ENCODE measurements at regions not wholly inside any gene's neighbourhood (a gene's known extent, or its start where the extent isn't known, plus 50 kb on each side); places are given as distances from the start of the nearest gene placed in this dataset.
A peak's percentile ranks its signal among the peaks of the same experiment; 100 is the strongest.

DNA sequence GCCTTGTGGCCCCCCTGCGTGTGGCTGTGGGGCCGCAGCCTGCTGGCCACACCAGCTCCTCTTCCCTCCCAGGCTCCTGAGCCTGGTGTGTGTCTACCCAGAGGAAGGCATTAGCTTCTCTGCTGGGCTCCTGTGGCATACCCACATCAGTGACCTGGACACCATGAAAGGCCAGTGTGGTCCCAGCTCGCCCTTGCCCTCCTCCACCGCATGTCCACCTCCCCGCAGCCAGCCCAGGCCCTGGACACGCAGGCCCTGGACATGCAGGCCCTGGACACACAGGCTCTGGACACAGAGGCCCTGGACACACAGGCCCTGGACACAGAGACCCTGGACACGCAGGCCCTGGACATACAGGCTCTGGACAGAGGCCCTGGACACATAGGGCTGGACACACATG is 153.4 kb upstream of the PPP1R26 start:
- no peak for DNase-seq

DNA sequence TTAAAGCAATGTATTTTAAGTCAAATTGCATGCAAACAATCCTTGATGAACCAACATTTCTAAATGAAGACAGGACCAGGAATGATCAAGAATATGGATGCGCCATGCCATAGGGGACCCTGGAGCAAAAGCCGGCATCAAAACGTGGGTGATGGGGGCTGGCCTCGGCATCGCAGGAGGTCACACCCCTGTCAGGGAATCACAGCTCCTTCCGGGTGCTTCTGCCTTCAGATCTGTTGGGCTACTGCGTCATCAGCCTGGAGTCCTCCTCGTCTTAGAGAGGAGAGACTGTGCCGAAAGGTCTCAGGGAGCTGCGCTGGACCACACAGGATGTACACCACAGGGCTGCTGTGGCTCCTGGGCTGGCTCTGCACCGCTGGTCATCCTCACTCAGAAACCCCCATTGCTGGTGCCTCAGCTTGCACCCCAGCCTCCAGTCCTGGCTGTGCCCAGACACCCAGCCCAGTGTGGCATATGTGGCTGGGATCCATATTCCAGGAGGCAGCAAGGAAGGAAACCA is 152.9 kb upstream of the PPP1R26 start:
- no peak for DNase-seq

DNA sequence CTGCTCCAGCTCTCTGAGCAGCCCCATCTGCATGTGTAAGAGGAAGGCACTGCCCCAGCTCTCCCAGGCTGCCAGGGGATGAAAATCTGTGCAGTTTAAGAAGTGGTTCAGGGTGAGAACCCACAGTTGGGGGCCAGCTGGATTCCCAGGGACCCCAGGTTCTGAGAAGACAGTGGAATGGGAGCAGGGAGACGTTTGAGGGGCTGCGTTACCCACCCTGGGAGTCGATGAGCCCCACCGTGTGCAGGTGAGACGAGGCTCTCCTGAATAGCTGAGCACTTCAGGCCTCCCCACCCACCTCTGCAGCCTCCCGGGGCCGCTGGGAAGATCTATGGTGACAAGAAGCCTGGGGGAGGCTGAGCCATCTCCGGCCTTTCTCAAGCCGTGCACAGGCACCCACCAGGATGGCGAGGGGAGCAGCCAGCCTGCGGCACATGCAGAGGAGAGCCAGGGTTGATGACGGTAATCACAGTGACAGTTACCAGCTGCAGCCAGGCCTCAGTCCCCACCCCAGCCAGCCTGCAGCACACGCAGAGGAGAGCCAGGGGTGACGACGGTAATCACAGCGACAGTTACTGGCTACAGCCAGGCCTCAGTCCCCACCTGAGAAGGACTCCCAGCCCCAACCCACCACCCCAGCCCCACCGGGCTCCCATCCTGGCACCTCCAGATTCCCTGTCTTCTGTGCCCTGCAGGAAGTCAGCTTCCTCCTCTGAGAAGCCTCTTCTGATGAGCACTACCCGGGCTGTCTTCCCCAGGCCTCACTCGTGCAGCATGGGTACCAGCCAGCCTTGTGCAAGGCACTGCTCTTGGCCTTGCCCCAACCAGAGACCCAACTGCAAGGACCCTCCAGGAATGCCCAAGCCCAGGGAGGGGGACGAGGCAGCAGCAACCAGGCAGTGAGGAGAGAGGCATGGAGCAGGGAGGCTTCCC is 150.8 kb upstream of the PPP1R26 start:
- DNase-seq, result no peak

DNA sequence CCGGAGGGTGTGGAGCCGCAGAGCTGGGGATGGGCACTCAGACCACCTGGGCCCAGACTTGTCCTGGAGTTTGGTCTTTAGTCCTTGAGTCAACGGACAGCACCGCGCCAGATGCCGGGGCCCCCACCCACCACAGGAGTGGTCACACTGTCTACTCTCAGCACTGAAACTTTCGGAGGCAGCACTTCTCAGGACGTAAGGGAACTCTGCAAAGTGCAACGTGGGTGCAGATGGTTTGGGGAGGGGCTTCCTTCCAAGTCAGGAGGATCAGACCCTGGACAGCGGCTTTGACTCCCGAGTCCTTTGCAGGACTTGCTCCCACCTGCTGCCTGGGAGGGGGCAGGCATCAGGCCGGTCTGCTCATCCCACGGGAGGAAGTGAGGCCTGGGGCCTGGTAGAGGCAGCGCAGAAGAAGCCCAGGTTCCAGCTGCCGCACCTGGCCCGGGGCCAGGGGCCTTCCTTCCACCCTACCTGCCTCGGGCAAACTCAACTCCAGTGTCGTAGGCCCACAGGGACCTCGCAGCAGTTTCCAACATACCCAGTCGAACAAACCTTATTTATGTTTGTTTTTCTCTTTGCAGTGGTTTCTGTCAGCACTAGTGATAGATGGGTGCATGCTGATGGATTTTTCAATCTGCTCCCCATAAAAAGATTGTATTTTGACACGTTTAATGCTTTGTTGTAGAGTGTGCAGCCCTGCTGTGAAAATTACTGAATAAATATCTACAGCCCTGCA is 149.8 kb upstream of the PPP1R26 start:
- DNase-seq, result no peak

DNA sequence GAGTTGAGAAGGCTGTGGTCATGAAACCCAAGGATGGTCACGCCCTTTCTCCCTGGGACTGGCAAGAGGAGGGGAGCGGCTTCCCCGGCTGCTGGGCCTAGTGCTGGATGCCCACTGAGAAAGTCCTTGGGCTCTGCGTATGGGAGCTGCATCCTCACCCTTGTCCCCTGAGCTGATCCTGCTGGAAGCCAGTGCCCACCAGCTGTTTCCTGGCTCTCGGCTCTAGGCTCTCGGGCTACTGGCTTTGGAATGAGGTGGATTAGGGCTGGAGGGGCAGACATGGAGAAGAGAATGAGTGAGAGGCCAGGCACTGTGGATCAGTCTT is 149.3 kb upstream of the PPP1R26 start:
- no peak for DNase-seq

DNA sequence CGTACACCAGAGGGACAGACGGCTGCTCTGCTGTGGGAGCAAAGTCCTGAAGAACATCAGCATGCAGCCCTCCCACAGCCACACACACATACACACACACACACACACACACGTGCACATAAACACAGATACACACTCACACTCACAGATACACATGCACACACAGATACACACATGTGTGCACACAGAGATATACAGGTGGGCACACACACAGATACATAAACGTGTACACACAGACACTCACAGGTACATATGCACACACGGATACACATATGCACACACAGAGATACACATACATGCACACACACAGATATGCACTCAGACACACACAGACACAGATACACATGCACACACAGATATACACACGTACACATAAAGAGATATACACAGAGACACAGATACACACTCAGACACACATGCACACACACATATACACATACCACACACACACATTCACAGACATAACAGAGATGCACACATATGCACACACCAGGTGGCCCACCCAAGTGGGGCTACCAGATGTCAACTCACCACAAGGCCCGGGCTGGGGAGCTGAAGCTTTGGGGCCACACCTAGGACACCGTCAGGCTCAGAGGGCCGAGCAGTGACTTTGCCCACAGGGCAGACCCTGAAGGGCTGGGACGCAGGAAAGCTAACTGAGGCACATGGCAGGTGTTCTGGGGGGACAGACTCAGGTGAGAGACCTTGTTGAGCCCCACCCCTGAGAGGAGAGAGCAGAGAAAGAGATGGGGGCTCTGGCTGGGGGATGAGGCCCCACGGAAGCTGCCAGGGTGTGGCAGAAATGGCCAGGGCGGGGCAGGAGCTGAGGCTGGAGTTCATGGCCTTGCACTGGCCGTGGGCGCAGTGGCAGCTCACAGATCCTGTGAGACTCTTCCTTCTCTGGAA is 148.6 kb upstream of the PPP1R26 start:
- DNase-seq, result no peak

DNA sequence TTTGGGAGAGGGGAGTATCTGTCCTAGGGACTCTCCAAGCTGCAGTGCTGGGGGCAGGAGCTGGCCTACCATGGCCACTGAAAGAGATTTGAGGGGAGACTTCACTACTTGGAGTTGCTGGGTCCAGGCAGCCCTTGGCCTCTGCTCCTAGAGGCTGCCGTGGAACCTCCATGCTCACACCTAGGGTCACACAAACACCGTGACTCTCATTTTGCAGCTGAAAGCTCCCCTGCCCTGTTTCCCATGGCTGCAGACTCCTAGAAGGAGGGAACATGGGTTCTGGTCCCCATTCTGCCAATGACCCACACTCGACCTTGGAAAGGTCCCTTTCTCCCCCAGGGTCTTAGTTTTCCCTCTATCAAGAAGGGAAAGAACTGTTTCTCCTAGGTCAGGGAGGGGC is 147.1 kb upstream of the PPP1R26 start:
- DNase-seq, result peak in 1 of 5 donors; percentile 1

DNA sequence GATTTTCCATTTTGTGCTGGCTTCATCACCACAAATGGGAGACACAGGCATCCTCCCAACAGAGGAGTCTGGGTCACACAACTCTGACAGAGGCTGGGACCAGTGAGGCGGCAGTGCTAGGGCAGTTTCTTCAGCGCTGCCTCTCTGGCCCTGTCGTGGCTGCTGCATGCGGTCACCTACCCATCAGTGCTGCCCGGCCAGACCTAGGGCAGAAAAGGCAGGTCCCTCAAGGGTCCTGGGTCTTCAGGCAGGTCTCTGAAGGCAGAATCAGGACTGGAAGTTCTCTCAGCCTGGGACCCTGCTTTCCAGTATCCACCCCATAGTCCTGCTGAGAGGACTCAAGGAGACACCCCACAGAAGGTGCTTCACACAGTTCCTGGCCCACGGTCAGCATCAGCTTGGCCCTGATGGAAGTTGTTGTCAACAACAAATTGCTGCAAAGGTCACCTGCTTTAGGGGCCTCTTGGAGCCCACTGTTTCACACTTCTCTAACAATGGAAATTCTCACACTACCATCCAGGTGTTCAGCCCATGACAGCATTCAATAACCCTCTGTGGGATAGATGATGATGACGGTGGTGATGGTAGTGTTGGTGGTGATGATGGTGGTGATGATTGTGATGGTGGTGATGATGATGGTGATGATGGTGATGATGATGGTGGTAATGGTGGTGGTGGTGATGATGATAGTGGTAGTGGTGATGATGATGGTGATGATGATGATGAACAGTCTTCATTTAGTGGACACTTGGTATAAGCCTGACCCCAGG is 146.4 kb upstream of the PPP1R26 start:
- peak in 1 of 5 donors; percentile 2 for DNase-seq

DNA sequence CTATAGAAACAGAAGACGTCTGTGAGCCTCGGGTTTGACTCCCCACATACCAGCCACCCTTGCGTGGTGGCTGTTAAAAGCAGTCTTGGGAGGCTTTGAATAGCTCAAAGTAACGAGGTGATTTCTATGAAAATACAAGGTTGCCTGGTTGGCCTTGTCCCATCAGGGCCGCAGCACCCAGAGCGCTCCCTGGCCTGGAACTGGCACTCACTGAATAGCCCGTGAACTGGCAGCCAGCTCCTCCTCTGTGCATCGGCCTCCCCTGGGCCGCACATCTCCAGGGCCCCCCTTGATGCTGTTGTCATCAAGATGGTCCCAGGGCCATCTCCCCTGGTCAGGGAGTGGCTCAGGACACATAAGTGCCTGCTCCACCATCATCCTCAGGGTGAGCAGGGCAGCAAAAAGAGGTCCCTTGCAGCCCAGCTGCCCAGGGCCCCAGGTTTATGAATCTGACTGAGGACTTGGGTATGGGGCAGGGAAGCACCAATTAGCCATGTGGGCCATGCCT is 144.6 kb upstream of the PPP1R26 start:
- peak in 1 of 5 donors; percentile 3 for DNase-seq

DNA sequence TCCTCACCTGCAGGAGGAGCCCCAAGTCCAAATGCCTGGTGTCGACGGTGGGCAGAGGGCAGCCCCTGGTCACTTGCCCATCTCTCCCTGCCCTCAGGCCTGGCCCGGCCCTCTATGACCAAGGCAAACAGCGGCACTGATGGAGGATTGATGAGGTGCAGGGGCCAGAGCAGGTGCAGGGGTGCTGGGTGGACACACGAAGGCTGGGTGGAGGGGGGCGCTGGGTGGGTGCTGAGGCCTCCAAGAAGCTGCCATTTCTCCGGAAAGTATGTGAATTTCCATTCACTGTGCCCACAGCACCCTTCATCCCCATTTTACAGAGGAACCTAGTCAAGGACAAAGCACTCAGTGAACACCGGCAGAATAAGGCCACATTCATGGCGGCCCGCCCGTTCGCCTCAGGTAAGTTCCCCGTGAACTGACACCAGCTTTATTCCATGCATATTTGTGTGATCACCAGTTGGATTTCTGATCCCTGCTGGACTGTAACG is 143.8 kb upstream of the PPP1R26 start:
- DNase-seq, result peak in 1 of 5 donors; percentile 5

DNA sequence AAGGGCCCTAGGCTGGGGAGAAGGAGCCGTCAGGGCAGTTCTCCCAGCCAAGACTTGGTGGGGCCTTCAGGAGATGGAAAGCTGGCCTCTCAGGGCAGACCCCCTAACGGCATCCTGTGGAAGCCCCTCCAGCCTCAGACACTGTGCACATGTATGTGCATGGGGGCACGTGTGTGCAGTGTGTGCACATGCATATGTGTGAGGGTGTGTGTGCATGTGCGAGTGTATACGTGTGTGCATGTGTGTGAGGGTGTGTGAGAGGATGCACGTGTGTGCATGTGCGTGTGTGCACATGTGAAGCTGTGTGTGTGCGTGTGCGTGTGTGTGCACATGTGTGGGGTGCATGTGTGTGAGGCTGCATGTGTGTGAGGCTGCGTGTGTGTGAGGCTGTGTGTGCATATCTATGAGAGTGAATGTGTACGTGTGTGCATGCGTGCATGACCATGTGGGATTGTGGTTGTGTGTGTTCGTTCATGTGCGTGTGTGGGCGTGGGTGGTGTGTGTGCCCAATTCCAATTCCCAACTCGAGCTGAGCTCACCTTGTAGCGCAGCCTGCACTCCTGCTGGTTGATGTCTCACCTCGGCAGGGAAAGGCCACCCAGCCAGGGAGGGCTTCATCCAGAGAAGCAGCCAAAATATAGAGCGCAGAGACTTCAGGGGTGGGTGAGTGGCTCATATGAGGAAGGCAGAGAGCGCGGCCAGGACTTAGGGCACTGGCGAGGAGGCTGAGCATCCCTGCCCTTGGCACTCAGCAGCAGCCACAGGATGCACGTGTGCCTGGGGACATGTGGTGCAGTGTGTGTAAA is 142.7 kb upstream of the PPP1R26 start:
- DNase-seq, result no peak

DNA sequence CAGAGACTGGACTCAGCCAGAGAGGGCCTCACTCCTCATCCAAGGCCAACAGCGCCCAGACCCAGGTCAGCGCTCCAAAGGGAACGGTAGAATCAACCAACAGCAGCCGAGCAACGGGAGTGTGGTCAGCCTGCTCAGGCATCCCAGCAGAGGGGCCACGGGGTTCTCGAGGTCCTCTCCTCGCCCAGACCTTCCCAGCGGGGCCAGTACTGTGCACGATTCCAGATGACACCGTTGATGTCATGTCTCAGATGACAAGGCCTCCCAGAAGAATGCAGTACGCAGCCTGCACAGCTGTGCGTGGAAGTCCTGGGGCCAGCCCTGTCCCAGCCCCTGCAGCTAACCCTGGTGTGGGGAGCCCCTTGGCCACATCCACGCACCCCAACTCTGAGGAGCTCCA is 141.0 kb upstream of the PPP1R26 start:
- peak in 1 of 5 donors; percentile 3 for DNase-seq

DNA sequence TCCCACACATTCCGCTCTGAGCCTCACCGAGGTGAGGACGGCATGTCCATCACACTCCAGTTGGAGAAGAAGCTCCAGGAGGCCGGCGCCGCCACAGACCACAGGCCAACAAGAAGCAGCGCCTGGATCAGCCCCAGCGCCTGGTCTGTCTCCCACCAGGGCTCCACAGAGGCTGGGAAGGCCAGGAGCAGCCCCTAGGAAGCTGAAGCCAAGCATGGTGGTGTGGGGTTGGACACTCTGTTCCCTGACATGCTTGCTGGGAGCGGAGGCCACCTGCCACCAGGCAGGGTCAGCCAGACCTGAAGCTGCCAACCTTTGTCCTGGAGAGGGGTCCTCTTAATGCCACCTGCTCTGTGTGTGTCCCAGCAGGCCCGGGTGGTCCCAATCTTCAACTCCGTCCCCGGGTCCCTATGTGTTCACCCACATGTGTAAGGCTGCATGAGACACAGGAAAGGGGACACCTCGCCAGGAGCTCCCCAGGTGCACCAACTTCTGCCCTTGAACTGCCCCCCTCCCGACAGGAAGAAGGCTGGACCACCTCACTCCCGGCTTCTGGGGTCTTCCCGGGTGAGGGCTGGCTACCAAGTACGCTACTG is 140.1 kb upstream of the PPP1R26 start:
- DNase-seq, result no peak

DNA sequence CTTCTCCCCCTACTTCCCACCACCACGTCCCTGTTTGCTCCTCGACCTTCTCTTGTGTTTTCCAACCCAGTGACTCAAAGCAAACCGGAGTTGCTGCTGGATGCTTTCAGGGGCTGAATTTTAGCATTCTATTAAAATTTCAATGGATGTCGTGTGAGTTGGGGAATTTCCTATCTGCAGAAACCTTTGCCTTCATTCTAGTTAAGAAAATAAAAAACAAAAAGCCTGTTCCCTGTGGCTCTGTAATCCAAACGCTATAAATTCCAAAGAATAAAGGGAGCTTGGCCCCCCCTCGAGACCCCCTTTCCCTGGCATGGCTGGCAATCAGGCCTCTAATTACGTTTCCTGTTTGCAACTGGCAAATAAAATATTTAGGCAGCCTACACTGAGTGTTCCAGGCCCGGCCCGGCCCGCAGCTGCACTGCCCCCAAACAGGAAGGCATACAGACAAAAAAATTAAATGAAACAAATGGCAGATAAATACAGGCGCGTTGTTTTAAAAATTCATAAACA is 139.4 kb upstream of the PPP1R26 start:
- DNase-seq, result no peak

DNA sequence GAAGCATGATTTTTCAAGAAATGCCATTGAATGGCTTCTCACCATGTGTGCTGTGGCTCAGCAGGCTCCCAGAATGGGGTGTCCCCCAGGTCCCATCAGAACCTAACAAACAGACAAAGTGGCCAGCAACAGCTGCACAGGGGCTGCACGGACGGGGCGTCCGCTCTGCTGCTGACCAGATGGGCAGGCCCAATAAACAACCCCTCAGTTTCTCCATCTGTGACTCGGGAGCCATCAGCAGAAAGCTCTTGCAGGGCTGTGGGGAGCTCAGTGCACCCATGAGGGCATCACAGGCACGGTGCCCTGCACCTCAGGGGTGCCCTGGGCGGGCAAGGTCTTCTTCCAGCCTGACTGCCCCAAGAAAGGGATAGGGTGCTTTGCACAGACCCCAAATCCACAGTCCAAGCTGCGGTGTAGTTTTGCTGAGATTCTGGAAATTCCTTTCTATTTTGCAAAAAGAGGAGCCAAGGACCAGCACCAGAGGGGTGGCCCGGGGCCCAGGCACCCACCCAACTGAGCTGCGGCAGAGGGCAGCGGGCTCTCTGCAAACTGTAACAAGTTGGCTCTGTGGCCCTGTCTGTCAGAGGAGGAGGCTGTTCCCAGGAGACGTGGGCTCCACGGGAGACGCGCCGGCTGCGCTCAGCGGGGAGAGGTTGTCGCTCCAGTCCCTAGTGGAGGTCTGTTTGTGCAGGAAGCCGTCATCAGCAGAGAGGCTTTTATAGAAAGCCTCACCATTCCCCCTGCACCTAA is 138.7 kb upstream of the PPP1R26 start:
- no peak for DNase-seq

DNA sequence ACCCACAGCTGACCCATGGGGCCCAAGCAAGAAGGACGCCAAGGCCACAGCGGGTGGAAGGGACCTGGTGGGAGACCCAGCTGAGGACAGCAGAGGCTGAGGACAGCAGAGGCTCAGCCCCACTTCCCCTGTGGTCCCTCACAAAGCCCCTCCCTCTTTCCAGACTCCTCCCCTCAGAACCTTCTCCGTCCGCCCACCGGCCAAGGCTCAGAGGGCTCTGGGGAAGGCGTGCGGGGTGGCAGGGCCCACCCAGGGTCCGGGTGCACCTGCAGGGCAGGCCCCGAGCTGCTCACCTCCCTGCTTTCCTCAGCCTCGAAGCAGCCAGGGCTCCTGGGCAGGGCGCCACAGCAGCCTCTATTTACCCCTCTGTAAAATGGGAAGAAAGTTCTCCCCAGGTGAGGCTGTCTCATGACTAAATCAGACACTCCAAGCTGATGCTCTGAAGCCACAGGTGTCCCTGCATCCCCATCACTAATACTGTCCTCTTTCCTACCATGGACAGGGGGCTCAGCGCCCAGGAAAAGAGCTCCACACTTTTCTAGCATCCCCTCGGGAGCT is 137.9 kb upstream of the PPP1R26 start:
- no peak for DNase-seq

DNA sequence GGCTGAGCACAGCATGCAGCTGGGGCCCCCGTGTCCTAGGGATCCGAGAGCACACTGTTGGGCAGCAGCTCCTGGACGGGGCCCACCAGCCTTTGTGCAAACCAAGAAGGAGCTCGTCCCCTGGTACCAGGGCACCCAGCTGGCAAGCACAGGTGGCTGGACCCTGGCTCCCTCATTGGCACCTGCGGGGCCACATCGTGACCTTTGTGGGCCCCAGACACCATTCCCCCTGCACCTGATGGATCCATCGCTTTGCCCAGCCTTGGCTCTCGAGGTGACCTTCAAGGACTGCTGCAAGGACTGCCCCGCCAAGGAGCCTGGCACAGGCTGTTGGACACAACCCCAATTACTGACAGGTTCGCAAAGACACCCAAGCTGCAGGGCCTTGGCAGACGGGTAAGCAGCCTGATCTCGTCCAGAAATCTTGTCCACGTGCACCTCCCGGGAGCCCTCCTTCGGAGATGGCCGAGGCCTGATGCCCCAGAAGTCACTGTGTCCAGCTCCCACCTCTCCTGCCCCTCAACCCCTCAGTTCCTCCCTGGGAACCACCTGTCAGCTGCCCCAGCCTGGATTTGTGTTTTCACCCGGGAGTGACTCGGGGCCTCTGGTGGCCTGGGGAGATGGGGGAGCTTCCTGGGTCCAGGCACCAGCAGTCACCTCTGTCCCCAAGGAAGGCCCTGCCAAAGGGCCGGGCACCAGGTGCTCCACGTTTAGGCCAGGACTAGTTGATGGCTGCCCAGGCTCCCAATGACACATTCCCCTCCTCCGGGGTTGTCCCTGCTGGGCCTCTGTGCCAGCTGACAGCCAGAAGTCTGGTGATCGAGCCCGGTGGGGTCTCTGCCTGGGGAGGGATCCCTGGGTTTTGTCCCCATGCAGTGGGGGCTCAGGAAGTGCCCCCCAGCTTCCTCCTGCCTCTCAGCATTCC is 137.1 kb upstream of the PPP1R26 start:
- DNase-seq, result no peak

DNA sequence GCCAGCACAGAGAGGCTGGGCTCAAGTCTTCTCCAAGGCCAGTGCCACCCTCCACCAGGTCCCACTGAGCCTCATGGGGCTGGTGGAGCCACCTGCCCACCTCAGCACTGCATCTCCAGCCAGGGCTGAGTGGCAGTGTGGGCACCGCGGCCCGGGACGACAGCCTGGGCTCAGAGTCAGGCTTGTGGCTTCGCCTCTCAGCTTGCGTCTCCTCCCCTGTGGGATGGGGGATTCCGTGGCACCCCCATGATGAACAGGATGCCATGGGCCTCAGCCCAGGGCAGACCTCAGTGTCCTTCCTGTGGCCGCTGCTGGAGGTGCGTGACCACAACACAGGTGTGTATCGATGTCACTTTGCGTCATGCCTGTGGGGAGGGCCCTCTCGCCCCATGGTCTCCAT is 136.4 kb upstream of the PPP1R26 start:
- no peak for DNase-seq
